GM12892 (cell line): ENCODE measurements at regions not wholly inside any gene's neighbourhood (a gene's known extent, or its start where the extent isn't known, plus 50 kb on each side); places are given as distances from the start of the nearest gene placed in this dataset.

Experiments used
- POLR2A ChIP-seq: IDR thresholded peaks from 2 replicates; pipeline ENCODE4 v1.6.1; 2011; ENCODE audit warnings: low read depth, low read length, control low read depth
- POLR2AphosphoS5 ChIP-seq: IDR thresholded peaks from 2 replicates; pipeline ENCODE4 v1.6.1; 2011; ENCODE audit warnings: low read depth, low read length, control low read depth
- TAF1 ChIP-seq: IDR thresholded peaks from 2 replicates; pipeline ENCODE4 v1.6.1; 2011; ENCODE audit warnings: low read depth, mild to moderate bottlenecking, control low read depth, low read length, borderline replicate concordance

DNA sequence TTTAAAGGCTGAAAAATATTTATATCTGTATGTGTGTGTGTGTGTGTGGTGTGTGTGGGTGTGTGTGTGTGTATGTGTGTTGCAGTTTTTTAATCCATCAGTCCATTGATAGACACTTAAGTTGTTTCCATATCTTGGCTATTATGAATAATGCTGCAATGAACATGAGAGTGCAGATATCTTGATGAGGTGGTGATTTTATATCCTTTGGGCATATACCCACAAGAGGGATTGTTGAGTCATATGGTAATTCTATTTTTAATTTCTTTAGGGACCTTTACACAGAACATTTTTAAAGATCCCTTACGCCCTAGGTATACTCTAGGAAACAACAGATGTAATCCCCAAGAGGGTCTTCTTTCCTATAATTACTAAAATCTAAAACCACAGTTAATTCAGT is 154.5 kb upstream of the CLEC14A start:
- TF ChIP-seq POLR2A (no peak), POLR2AphosphoS5 (no peak), TAF1 (no peak)
